Keratinocyte (primary cell): ENCODE measurements at regions not wholly inside any gene's neighbourhood (a gene's known extent, or its start where the extent isn't known, plus 50 kb on each side); places are given as distances from the start of the nearest gene placed in this dataset.

Experiments used
- DNase-seq: peaks from one replicate; pipeline ENCODE4 v3.0.0-alpha.2; 2011; ENCODE audit warnings: low read depth, missing footprints, low spot score
- FAIRE-seq: peaks from 2 replicates; lab custom pipeline; 2011; peaks lifted over from hg19 to GRCh38; lab: Jason Lieb, UNC
- H2AFZ ChIP-seq: 2 replicates; pipeline ENCODE4 v1.6.0; 2012; ENCODE audit warnings: low read length, control low read depth, inconsistent platforms; ENCODE audit not compliant: control insufficient read depth
- H3K27ac ChIP-seq: 2 replicates; pipeline ENCODE4 v1.5.1; 2011; ENCODE audit warnings: low read length; ENCODE audit not compliant: control insufficient read depth, insufficient read depth
- H3K27me3 ChIP-seq: 3 replicates; pipeline ENCODE4 v1.6.0; 2011; ENCODE audit warnings: low read length; ENCODE audit not compliant: control insufficient read depth, insufficient read depth; ENCODE audit errors: extremely low read depth
- H3K36me3 ChIP-seq, 2 experiments: 2 replicates in 1 of 2; 3 replicates in 1 of 2; pipeline ENCODE4 v1.5.1; 2011; ENCODE audit warnings: low read length in 2 of 2, mild to moderate bottlenecking in 1 of 2; ENCODE audit not compliant: control insufficient read depth in 2 of 2, insufficient read depth in 2 of 2; ENCODE audit errors: extremely low read depth in 1 of 2
- H3K4me1 ChIP-seq: 3 replicates; pipeline ENCODE4 v1.5.1; 2011; ENCODE audit warnings: low read length; ENCODE audit not compliant: control insufficient read depth, insufficient read depth; ENCODE audit errors: extremely low read depth
- H3K4me2 ChIP-seq: 3 replicates; pipeline ENCODE4 v1.6.0; 2011; ENCODE audit warnings: low read depth, low read length; ENCODE audit not compliant: control insufficient read depth, insufficient read depth; ENCODE audit errors: extremely low read depth
- H3K4me3 ChIP-seq, 3 experiments: fragments of 200-600 bp in 1 of 3; sonication (generic) in 1 of 3; 2 replicates in 2 of 3; 3 replicates in 1 of 3; pipeline ENCODE4 v1.5.1; 2011 to 2016; ENCODE audit warnings: low read length in 3 of 3, mild to moderate bottlenecking in 3 of 3, control low read depth in 2 of 3, inconsistent platforms in 1 of 3, low read depth in 1 of 3, mixed read lengths in 1 of 3, mixed run types in 1 of 3, moderate library complexity in 1 of 3; ENCODE audit not compliant: control insufficient read depth in 2 of 3, insufficient read depth in 2 of 3; ENCODE audit errors: extremely low read depth in 1 of 3
- H3K79me2 ChIP-seq: 2 replicates; pipeline ENCODE4 v1.6.0; 2012; ENCODE audit warnings: low read length; ENCODE audit not compliant: control insufficient read depth, insufficient read depth
- H3K9ac ChIP-seq: 3 replicates; pipeline ENCODE4 v1.6.0; 2011; ENCODE audit warnings: low read length; ENCODE audit not compliant: control insufficient read depth, insufficient read depth; ENCODE audit errors: extremely low read depth
- H3K9me1 ChIP-seq: 3 replicates; pipeline ENCODE4 v1.6.0; 2011; ENCODE audit warnings: low read length; ENCODE audit not compliant: control insufficient read depth, insufficient read depth; ENCODE audit errors: extremely low read depth
- H3K9me3 ChIP-seq: 2 replicates; pipeline ENCODE4 v1.5.1; 2012; ENCODE audit warnings: low read depth, low read length; ENCODE audit not compliant: control insufficient read depth
- H4K20me1 ChIP-seq: 3 replicates; pipeline ENCODE4 v1.6.0; 2011; ENCODE audit warnings: low read length; ENCODE audit not compliant: control insufficient read depth, insufficient read depth; ENCODE audit errors: extremely low read depth
- EZH2 ChIP-seq: IDR thresholded peaks from one replicate; pipeline ENCODE4 v1.6.1; 2012; ENCODE audit warnings: inconsistent platforms, mild to moderate bottlenecking, low read length, moderate library complexity
- dilution Hi-C: fragments of 300-500 bp; cut with MboI; formaldehyde crosslinking; loops from one replicate; pipeline ENCODE4 v1.7.0; 2020; ENCODE audit warnings: low sequenced_read_pairs; ENCODE audit not compliant: extremely low pct_ligation_motif_present
- TF ChIP-seq, protein P1 (sequence below), 3 experiments: IDR thresholded peaks in 1 of 3; conservative IDR thresholded peaks in 1 of 3; optimal IDR thresholded peaks in 1 of 3; 2 replicates in 2 of 3; 3 replicates in 1 of 3; pipeline versions ENCODE3 to v1.5.1; 2011; ENCODE audit warnings: low read length in 3 of 3, mild to moderate bottlenecking in 3 of 3, moderate library complexity in 2 of 3, control low read depth in 1 of 3, inconsistent platforms in 1 of 3; ENCODE audit not compliant: insufficient read depth in 2 of 3; ENCODE audit errors: extremely low read depth in 1 of 3

DNA sequence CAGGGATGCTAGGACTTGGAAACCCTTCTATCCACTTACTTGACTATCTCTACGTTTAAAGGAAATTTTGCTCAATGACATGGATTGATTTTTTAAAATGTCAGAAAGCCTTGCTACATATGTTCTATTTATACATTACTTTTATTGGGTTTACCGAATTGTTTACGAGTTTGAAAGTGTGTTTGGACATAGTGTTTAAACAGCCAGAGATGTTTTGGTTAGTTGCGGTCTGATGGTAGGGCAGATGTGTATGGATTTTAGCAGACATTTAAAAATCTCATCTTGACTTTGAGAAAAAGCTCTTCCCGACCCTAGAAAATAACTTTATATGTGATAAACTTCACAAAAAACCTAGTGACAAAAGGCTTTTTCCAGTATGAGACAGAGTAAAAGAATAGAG is 513.7 kb downstream of the PLA2G4A start:
- no peak overlapping the region for H3K4me3 ChIP-seq
- H3K79me2 ChIP-seq, result no peaks in the 10 kb centered on the region
- H3K9me3 ChIP-seq, result no peaks in the 10 kb centered on the region
- H4K20me1 ChIP-seq, result no peaks in the 10 kb centered on the region
- H3K9ac ChIP-seq, result no peak overlapping the region
- dilution Hi-C loops, result no loop called here
- no peak for TF ChIP-seq EZH2
- TF ChIP-seq, protein P1, sequence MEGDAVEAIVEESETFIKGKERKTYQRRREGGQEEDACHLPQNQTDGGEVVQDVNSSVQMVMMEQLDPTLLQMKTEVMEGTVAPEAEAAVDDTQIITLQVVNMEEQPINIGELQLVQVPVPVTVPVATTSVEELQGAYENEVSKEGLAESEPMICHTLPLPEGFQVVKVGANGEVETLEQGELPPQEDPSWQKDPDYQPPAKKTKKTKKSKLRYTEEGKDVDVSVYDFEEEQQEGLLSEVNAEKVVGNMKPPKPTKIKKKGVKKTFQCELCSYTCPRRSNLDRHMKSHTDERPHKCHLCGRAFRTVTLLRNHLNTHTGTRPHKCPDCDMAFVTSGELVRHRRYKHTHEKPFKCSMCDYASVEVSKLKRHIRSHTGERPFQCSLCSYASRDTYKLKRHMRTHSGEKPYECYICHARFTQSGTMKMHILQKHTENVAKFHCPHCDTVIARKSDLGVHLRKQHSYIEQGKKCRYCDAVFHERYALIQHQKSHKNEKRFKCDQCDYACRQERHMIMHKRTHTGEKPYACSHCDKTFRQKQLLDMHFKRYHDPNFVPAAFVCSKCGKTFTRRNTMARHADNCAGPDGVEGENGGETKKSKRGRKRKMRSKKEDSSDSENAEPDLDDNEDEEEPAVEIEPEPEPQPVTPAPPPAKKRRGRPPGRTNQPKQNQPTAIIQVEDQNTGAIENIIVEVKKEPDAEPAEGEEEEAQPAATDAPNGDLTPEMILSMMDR (optimal IDR thresholded peaks at IDR 0.05 in 1 of 3, IDR thresholded peaks at IDR 0.05 in 1 of 3, conservative IDR thresholded peaks at IDR 0.05 in 1 of 3; ENCODE audit: extremely low read depth in 1 of 3, insufficient read depth in 2 of 3, low read length in 3 of 3), result no peak
- H2AFZ ChIP-seq, result no peak overlapping the region
- no peak for DNase-seq
- FAIRE-seq, result no peak
- H3K27ac ChIP-seq, result no peak overlapping the region
- no peaks in the 10 kb centered on the region for H3K27me3 ChIP-seq
- no peaks in the 10 kb centered on the region for H3K9me1 ChIP-seq
- H3K36me3 ChIP-seq, result no peaks in the 10 kb centered on the region
- H3K4me2 ChIP-seq, result no peak overlapping the region
- no peaks in the 10 kb centered on the region for H3K4me1 ChIP-seq

DNA sequence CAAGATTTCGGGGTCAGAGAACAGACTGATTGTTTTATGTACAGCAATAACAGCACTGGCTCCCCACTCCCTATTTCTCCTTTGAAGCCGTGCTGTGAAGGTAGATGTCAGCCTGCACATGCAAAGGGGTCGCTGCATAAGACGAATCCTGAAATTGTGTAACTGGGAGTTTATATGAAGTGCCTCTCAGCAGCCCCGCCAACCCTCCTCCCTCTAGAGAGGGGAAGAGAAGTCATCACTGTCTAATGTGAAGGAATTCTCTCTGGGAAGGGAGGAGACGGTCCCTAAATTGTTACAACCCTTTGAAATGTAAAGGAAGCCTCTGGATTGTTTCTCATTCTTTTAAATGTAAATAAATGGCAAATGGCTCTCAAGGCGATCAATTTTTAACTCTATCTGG is 545.3 kb downstream of the PLA2G4A start:
- TF ChIP-seq, protein P1 (optimal IDR thresholded peaks at IDR 0.05 in 1 of 3, IDR thresholded peaks at IDR 0.05 in 1 of 3, conservative IDR thresholded peaks at IDR 0.05 in 1 of 3; ENCODE audit: extremely low read depth in 1 of 3, insufficient read depth in 2 of 3, low read length in 3 of 3), result no peak
- FAIRE-seq, result no peak
- Histone ChIP-seq H3K9me3 (no peaks in the 10 kb centered on the region), H3K4me2 (no peak overlapping the region), H2AFZ (no peak overlapping the region), H3K36me3 (no peaks in the 10 kb centered on the region), H3K4me3 (no peak overlapping the region), H3K27ac (no peak overlapping the region), H3K9me1 (no peaks in the 10 kb centered on the region), H4K20me1 (no peaks in the 10 kb centered on the region), H3K27me3 (no peaks in the 10 kb centered on the region), H3K9ac (no peak overlapping the region), H3K4me1 (no peaks in the 10 kb centered on the region), H3K79me2 (no peaks in the 10 kb centered on the region)
- DNase-seq, result no peak
- dilution Hi-C loops, result no loop called here
